Mesodermal cell (in vitro differentiated cells): ENCODE measurements at regions not wholly inside any gene's neighbourhood (a gene's known extent, or its start where the extent isn't known, plus 50 kb on each side); places are given as distances from the start of the nearest gene placed in this dataset.

Experiments
- H3K27ac ChIP-seq: 2 replicates; pipeline ENCODE4 v1.7.0; 2013; ENCODE audit warnings: mild to moderate bottlenecking, low read depth, low read length, moderate library complexity; ENCODE audit not compliant: severe bottlenecking
- H3K36me3 ChIP-seq: 2 replicates; pipeline ENCODE4 v1.7.1; 2013; ENCODE audit warnings: mild to moderate bottlenecking, low read length, moderate library complexity; ENCODE audit not compliant: control insufficient read depth, insufficient read depth
- H3K4me1 ChIP-seq: one replicate; pipeline ENCODE4 v1.7.1; 2013; ENCODE audit warnings: mild to moderate bottlenecking, low read length; ENCODE audit not compliant: insufficient read depth, control insufficient read depth, poor library complexity, severe bottlenecking
- H3K4me3 ChIP-seq: 2 replicates; pipeline ENCODE4 v1.7.0; 2013; ENCODE audit warnings: low read length, control low read depth, mild to moderate bottlenecking; ENCODE audit not compliant: insufficient read depth, poor library complexity, severe bottlenecking; ENCODE audit errors: extremely low read depth
- H3K9me3 ChIP-seq: 2 replicates; pipeline ENCODE4 v1.7.1; 2013; ENCODE audit warnings: mild to moderate bottlenecking, low read length, moderate library complexity; ENCODE audit not compliant: control insufficient read depth
- WGBS, 2 experiments: methylation state at CpG; one replicate each; pipeline ENCODE4 v1.1.5; 2013; ENCODE audit warnings: missing lambda C conversion rate in 2 of 2; ENCODE audit not compliant: insufficient coverage in 2 of 2; 5-methylcytosine and 5-hydroxymethylcytosine counted together

- Histone ChIP-seq H3K4me3 (no peak overlapping the region), H3K36me3 (no peaks in the 10 kb centered on the region), H3K4me1 (no peaks in the 10 kb centered on the region), H3K9me3 (no peaks in the 10 kb centered on the region), H3K27ac (no peak overlapping the region)
- 63 to 77% methylated on average over 2 to 4 of the region's 6 CpGs for WGBS, 2 experiments
Measured at GRCh38 chr20:12824328-12825225, 184.2 kb upstream of the SPTLC3 start.

- H3K27ac ChIP-seq, result no peak overlapping the region
- 91 to 97% methylated on average over 5 to 6 of the region's 6 CpGs for WGBS, 2 experiments
- H3K4me1 ChIP-seq, result no peaks in the 10 kb centered on the region
Measured at GRCh38 chr20:12825226-12825595, 183.6 kb upstream of the SPTLC3 start.

DNA sequence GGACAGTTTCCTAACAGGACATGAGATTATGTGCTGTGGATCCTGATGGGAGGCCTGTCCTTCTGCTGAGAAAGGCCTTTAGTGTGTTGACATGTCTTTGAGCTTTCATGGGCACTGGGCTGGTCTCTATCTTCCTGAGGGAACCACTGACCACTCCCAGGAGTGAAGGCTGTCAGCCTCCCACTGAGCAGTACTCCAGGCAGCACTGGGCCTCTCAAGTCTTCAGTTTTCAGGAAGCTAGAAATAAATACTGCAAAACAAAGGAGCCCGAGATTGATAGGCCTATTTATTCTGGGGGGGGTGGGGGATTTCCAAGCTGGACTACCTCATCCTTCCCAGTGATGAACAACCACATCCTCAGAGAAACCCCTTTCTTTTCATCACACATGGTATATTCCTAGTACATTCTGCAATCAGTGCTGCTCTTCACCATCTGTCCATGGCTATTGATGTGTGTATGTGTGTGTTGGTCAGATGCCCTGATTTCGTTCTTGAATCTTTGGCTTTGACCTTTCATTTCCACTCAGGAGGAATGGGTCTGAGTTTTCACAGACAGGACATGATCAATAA lies 180.9 kb upstream of the SPTLC3 start:
- H3K27ac ChIP-seq, result no peak overlapping the region
- H3K9me3 ChIP-seq, result no peaks in the 10 kb centered on the region
- no peak overlapping the region for H3K4me3 ChIP-seq
- whole genome bisulfite sequencing, 2 experiments, result 100% methylated on average over 1 of the region's 2 CpGs; no CpG with 5 or more reads in 1 of the 2 experiments
- no peaks in the 10 kb centered on the region for H3K4me1 ChIP-seq
- H3K36me3 ChIP-seq, result no peaks in the 10 kb centered on the region

More at GRCh38 chr20:12825226-12825595, 183.6 kb upstream of the SPTLC3 start:
- Histone ChIP-seq H3K4me3 (no peak overlapping the region), H3K36me3 (no peaks in the 10 kb centered on the region), H3K9me3 (no peaks in the 10 kb centered on the region)

GRCh38 chr20:12829170-12829569 lies 179.6 kb upstream of the SPTLC3 start:
- Histone ChIP-seq H3K36me3 (no peaks in the 10 kb centered on the region), H3K27ac (no peak overlapping the region), H3K4me1 (no peaks in the 10 kb centered on the region), H3K9me3 (no peaks in the 10 kb centered on the region), H3K4me3 (no peak overlapping the region)
- WGBS, 2 experiments, result 55 to 88% methylated on average over 2 of the region's 5 CpGs

DNA sequence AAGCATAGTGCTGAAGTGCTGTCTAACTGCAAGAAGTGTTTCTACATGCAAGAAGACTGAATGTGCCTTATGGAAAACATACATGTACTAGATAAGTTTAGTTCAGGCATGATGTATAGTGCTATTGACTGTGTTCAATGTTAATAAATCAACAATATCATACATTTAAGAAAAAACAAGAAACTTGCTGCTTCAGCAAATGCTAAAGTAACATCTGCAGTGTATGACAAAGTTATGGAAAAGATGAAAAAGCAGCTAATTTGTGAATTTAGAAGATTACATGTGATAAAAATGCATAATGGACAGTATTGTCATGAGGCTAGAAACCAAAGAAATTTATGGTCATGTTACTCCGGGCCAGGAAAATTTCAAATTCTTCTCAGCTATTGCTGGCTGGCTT lies 174.9 kb upstream of the SPTLC3 start:
- Histone ChIP-seq H3K9me3 (no peaks in the 10 kb centered on the region), H3K36me3 (no peaks in the 10 kb centered on the region), H3K4me3 (no peak overlapping the region), H3K27ac (no peak overlapping the region), H3K4me1 (peaks cover 12% of the 10 kb centered on the region)
- 100% methylated on average over 1 of the region's 1 CpG; no CpG with 5 or more reads in 1 of the 2 experiments for WGBS, 2 experiments

DNA sequence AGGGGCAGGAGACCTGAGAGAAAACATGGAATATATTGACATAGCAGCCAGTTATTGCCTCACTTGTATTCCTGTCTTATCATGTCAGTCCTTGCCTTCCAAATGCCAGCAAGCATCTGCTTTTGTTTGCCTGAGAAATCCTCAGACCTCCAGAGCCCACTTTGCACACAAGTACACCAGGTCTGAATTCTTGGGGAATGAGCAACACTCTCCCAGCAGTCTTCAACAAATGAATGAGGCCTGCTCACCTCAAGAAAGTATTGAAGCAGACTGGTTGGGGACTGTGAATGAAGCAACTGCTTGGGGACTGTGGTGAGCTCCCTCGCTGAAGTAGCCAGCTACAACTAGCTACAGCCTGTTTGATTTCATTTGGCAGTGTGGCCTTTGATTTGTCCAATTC lies 172.8 kb upstream of the SPTLC3 start:
- no CpG with 5 or more reads among the region's 1 CpG for WGBS, 2 experiments
- H3K27ac ChIP-seq, result peak overlapping the region; percentile 82
- no peaks in the 10 kb centered on the region for H3K9me3 ChIP-seq
- no peaks in the 10 kb centered on the region for H3K36me3 ChIP-seq
- H3K4me1 ChIP-seq, result peaks cover 12% of the 10 kb centered on the region
- H3K4me3 ChIP-seq, result no peak overlapping the region

DNA sequence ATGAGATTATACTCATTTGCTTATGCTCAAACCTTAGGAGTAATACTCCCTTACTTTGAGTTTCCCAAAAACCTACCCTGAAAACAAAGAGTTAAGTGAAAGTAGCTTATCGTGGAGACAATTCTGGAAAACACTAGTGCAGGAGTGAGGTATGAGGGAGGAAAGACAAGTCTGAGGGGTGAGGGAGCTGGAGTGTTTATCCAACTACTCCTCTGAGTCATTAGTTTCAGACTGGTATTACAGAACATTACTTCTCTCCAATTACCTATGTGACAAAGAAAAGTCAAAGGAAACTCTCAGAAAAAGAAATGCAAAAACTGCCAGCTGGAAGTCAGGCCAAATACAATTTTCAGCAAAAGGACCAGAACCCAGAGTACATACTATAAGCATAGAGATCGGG lies 171.1 kb upstream of the SPTLC3 start:
- Histone ChIP-seq H3K27ac (no peak overlapping the region), H3K4me1 (peaks cover 12% of the 10 kb centered on the region), H3K36me3 (no peaks in the 10 kb centered on the region), H3K9me3 (no peaks in the 10 kb centered on the region), H3K4me3 (no peak overlapping the region)
- 67% methylated on average over 1 of the region's 2 CpGs; no CpG with 5 or more reads in 1 of the 2 experiments for WGBS, 2 experiments

DNA sequence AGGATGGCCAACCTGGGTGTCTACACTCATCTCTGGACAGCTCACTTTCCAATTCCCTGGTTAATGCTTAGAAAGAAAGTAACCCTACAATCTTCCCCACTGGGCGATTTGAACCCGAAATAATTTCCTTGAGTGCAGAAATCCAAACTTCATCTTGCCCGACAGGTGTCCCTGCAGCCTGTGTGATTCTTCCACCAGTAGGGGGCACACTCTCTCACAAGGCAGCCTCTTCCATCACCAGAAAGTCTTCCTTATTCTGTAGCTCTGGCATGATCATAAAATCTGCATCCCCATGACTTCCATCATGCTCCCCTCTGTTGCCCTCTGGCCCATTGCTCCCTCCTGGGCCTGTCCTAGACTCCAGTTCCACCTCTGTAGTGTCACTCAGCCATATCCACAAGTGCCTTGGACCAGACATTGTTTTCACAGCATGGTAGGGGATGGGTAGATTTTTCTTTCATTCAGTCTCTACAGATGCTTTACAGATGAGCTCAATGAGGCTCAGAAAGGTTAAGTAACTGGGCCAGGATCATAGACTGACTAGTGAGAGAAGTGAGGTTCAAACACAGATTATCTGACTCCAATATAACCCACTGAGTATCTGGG lies 170.4 kb upstream of the SPTLC3 start:
- no peaks in the 10 kb centered on the region for H3K9me3 ChIP-seq
- H3K36me3 ChIP-seq, result no peaks in the 10 kb centered on the region
- 81 to 86% methylated on average over 3 of the region's 3 CpGs for WGBS, 2 experiments
- H3K4me3 ChIP-seq, result no peak overlapping the region
- H3K4me1 ChIP-seq, result peaks cover 12% of the 10 kb centered on the region
- no peak overlapping the region for H3K27ac ChIP-seq

DNA sequence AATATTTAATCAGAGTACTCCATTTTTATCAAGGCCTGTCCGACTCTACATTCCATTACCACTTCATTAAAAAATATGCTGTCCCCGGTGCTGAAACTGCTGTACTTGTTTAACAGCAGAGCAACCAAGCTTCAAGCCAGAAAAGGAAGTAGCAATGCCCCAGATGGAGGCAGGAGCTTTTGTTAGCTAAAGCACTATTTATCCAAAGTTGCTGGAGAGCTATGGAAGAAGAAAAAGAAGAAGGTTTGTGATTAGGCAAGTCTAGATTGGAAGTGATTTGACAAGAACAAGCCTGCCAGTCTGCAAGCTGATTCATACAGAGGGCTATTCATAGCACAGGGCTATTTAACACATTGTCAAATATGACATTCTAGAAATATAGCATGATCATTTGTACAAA lies 160.9 kb upstream of the SPTLC3 start:
- no peaks in the 10 kb centered on the region for H3K9me3 ChIP-seq
- no peaks in the 10 kb centered on the region for H3K36me3 ChIP-seq
- H3K27ac ChIP-seq, result no peak overlapping the region
- no peaks in the 10 kb centered on the region for H3K4me1 ChIP-seq
- H3K4me3 ChIP-seq, result no peak overlapping the region
- WGBS, 2 experiments, result 100% methylated on average over 1 of the region's 2 CpGs; no CpG with 5 or more reads in 1 of the 2 experiments

GRCh38 chr20:12849225-12849910 lies 159.4 kb upstream of the SPTLC3 start:
- H3K27ac ChIP-seq, result no peak overlapping the region
- no peaks in the 10 kb centered on the region for H3K9me3 ChIP-seq
- H3K4me3 ChIP-seq, result no peak overlapping the region
- WGBS, 2 experiments, result 73 to 74% methylated on average over 5 of the region's 9 CpGs
- no peaks in the 10 kb centered on the region for H3K4me1 ChIP-seq
- H3K36me3 ChIP-seq, result no peaks in the 10 kb centered on the region
